DOHH2 (cell line): ENCODE measurements at regions not wholly inside any gene's neighbourhood (a gene's known extent, or its start where the extent isn't known, plus 50 kb on each side); places are given as distances from the start of the nearest gene placed in this dataset.

Experiments
- CTCF ChIP-seq: fragments of 200-600 bp; sonication (generic); IDR thresholded peaks from one replicate; pipeline ENCODE4 v1.5.1; 2014; ENCODE audit warnings: antibody characterized with exemption, mild to moderate bottlenecking, low read depth, low read length; ENCODE audit not compliant: poor library complexity, severe bottlenecking
- EZH2phosphoT487 ChIP-seq: fragments of 200-600 bp; sonication (generic); IDR thresholded peaks from 2 replicates; pipeline ENCODE4 v1.6.1; 2017; ENCODE audit warnings: borderline replicate concordance, mild to moderate bottlenecking, antibody characterized with exemption, low read length, moderate library complexity, mixed read lengths

GRCh38 chr4:54596201-54596600 lies 61.6 kb upstream of the KIT start:
- TF ChIP-seq CTCF (no peak), EZH2phosphoT487 (no peak)
